Pancreas (tissue), 10 donors: ENCODE measurements at regions not wholly inside any gene's neighbourhood (a gene's known extent, or its start where the extent isn't known, plus 50 kb on each side); places are given as distances from the start of the nearest gene placed in this dataset.
"Not testable (repeated sequence)": the region's sequence is repeated elsewhere in the genome, so short reads cannot be mapped to it uniquely, and the experiment has no call there.

Source experiments
- ATAC-seq, 4 donors: fragments of 200-7000 bp; cut with Tn5 transposase; one replicate each; pipeline versions ENCODE4 v1.8.0 to v1.9.1; 2020; ENCODE audit warnings: mild to moderate bottlenecking in 4 of 4, moderate library complexity in 4 of 4
- DNase-seq, 6 donors: peaks; one replicate each; pipeline ENCODE4 v3.0.0-alpha.2; 2020
- FAIRE-seq: peaks from 2 replicates; lab custom pipeline; 2012; peaks lifted over from hg19 to GRCh38; lab: Jason Lieb, UNC
- H3K27ac ChIP-seq, 4 donors: fragments of 200-600 bp; sonication (generic); 1 replicate in 3 of 4; 2 replicates in 1 of 4; pipeline versions ENCODE4 v1.5.0 to v1.8.0; 2020
- H3K27me3 ChIP-seq, 4 donors: fragments of 200-600 bp; one replicate each; pipeline ENCODE4 v1.8.0; 2021
- H3K36me3 ChIP-seq, 3 donors: fragments of 200-600 bp; sonication (generic) in 1 of 3; one replicate each; pipeline versions ENCODE4 v1.5.0 to v1.8.0; 2020 to 2021
- H3K4me1 ChIP-seq, 3 donors: fragments of 200-600 bp; one replicate each; pipeline ENCODE4 v1.8.0; 2021
- H3K4me3 ChIP-seq, 4 donors: fragments of 200-600 bp; sonication (generic) in 2 of 4; one replicate each; pipeline versions ENCODE4 v1.5.0 to v1.8.0; 2020 to 2021
- H3K9me3 ChIP-seq, 4 donors: fragments of 200-600 bp; one replicate each; pipeline ENCODE4 v1.8.0; 2021
- CTCF ChIP-seq, 4 donors: fragments of 200-600 bp; sonication (generic) in 3 of 4; IDR thresholded peaks; one replicate each; pipeline versions ENCODE4 v1.5.0 to v1.8.0; 2021; ENCODE audit warnings: antibody characterized with exemption in 4 of 4
- WGBS, 2 donors: extraction: QIAGEN DNeasy Blood & Tissue Kit; methylation state at CpG; one replicate each; pipeline ENCODE4 v1.1.7; 2013; 5-methylcytosine and 5-hydroxymethylcytosine counted together
- intact Hi-C, 3 donors: fragments of 100-400 bp; cut with DNase I; formaldehyde crosslinking; loops; one replicate each; pipeline versions ENCODE4 v1.11.1 to v1.14.2; 2022
- donor health status: healthy with polysubstance abuse.
- donor health status: DM: no; HTN: no; CAD: no; lungs with moderate emphysema.
- donor health status: DM: no; HTN: no; CAD: no.
- donor health status: control.
- donor health status: control.
- donor health status: Bipolar disorder and iron deficiency.
- donor health status: DM: yes; HTN: yes; CAD: no.
- donor health status: DM: no; HTN: no; CAD: no.
- donor health status: DM: no; HTN: no; CAD: no.
- donor health status: DM: yes; HTN: yes; CAD: no.

GRCh38 chrY:7289889-7290833 lies 378.6 kb upstream of the AMELY start:
- ATAC-seq (no peak), FAIRE-seq (no peak), DNase-seq (no peak)
- no peaks in the 10 kb centered on the region for H3K36me3 ChIP-seq
- no peak overlapping the region for H3K4me3 ChIP-seq
- intact Hi-C loops = no loop called here
- no peaks in the 10 kb centered on the region for H3K4me1 ChIP-seq
- H3K27me3 ChIP-seq = no peaks in the 10 kb centered on the region
- WGBS, 2 donors = 77% methylated on average over 10 of the region's 10 CpGs; no CpG with 5 or more reads in 1 of the 2 donors
- no peak for TF ChIP-seq CTCF (IDR thresholded peaks at IDR 0.05)
- H3K9me3 ChIP-seq = no peaks in the 10 kb centered on the region
- no peak overlapping the region for H3K27ac ChIP-seq

- H3K4me1 ChIP-seq = no peaks in the 10 kb centered on the region
- no peak for TF ChIP-seq CTCF (IDR thresholded peaks at IDR 0.05)
- H3K27ac ChIP-seq = no peak overlapping the region
- H3K36me3 ChIP-seq = no peaks in the 10 kb centered on the region
- no peak for ATAC-seq
- no peak for FAIRE-seq
- WGBS, 2 donors = 86% methylated on average over 5 of the region's 5 CpGs; no CpG with 5 or more reads in 1 of the 2 donors
- no peak for DNase-seq
- intact Hi-C loops = no loop called here
- H3K4me3 ChIP-seq = no peak overlapping the region
- no peaks in the 10 kb centered on the region for H3K27me3 ChIP-seq
- no peaks in the 10 kb centered on the region for H3K9me3 ChIP-seq
These were observed 377.1 kb upstream of the AMELY start for GRCh38 chrY:7288611-7289010.

GRCh38 chrY:7287963-7288362 lies 376.4 kb upstream of the AMELY start:
- FAIRE-seq, H3K27ac ChIP-seq, H3K4me3 ChIP-seq, H3K36me3 ChIP-seq, ATAC-seq, DNase-seq, intact Hi-C loops, H3K4me1 ChIP-seq, H3K9me3 ChIP-seq, H3K27me3 ChIP-seq: not testable (repeated sequence)
- WGBS, 2 donors = 74% methylated on average over 2 of the region's 2 CpGs; no CpG with 5 or more reads in 1 of the 2 donors

- Histone ChIP-seq H3K9me3 (no peaks in the 10 kb centered on the region), H3K4me3 (no peak overlapping the region), H3K36me3 (no peaks in the 10 kb centered on the region), H3K27me3 (no peaks in the 10 kb centered on the region), H3K4me1 (no peaks in the 10 kb centered on the region), H3K27ac (no peak overlapping the region)
- intact Hi-C loops = no loop called here
- no peak for DNase-seq
- 93% methylated on average over 2 of the region's 2 CpGs; no CpG with 5 or more reads in 1 of the 2 donors for WGBS, 2 donors
- TF ChIP-seq CTCF (IDR thresholded peaks at IDR 0.05) = no peak
- FAIRE-seq = no peak
- no peak for ATAC-seq
These were observed 373.8 kb upstream of the AMELY start for GRCh38 chrY:7285388-7285787.

- FAIRE-seq = no peak
- whole genome bisulfite sequencing, 2 donors = 68% methylated on average over 6 of the region's 6 CpGs; no CpG with 5 or more reads in 1 of the 2 donors
- intact Hi-C loops = no loop called here
These were observed 371.4 kb upstream of the AMELY start for GRCh38 chrY:7283001-7283400.

GRCh38 chrY:7280151-7280740 lies 368.7 kb upstream of the AMELY start:
- H3K27me3 ChIP-seq, H3K36me3 ChIP-seq, H3K4me3 ChIP-seq, H3K27ac ChIP-seq, FAIRE-seq, H3K9me3 ChIP-seq, ATAC-seq, DNase-seq, H3K4me1 ChIP-seq, intact Hi-C loops: not testable (repeated sequence)
- 43% methylated on average over 8 of the region's 8 CpGs; no CpG with 5 or more reads in 1 of the 2 donors for WGBS, 2 donors

More at GRCh38 chrY:7283001-7283400, 371.4 kb upstream of the AMELY start:
- Histone ChIP-seq H3K27ac (no peak overlapping the region), H3K9me3 (no peaks in the 10 kb centered on the region), H3K4me3 (no peak overlapping the region), H3K4me1 (no peaks in the 10 kb centered on the region), H3K27me3 (no peaks in the 10 kb centered on the region), H3K36me3 (no peaks in the 10 kb centered on the region)
- no peak for TF ChIP-seq CTCF (IDR thresholded peaks at IDR 0.05)
- no peak for DNase-seq
- ATAC-seq = no peak
